ENCODE measurements at regions not wholly inside any gene's neighbourhood (a gene's known extent, or its start where the extent isn't known, plus 50 kb on each side); places are given as distances from the start of the nearest gene placed in this dataset.

- Mint-ChIP-seq H3K36me3 (ENCODE audit: insufficient read depth) (no peaks in the 10 kb centered on the region), H3K9me3 (ENCODE audit: low read depth) (no peaks in the 10 kb centered on the region), H3K27me3 (peaks cover 47% of the 10 kb centered on the region), H3K4me3 (ENCODE audit: low read depth) (no peak overlapping the region), H3K27ac (no peak overlapping the region), H3K4me1 (ENCODE audit: low read depth) (peaks cover 5% of the 10 kb centered on the region)
- TF ChIP-seq CTCF (IDR thresholded peaks at IDR 0.05; ENCODE audit: unreplicated experiment) = no peak
- DNase-seq (ENCODE audit: low spot score, unreplicated experiment) = no peak
Observed at GRCh38 chr4:62517716-62518115, 1317.6 kb downstream of the ADGRL3 start.

DNA sequence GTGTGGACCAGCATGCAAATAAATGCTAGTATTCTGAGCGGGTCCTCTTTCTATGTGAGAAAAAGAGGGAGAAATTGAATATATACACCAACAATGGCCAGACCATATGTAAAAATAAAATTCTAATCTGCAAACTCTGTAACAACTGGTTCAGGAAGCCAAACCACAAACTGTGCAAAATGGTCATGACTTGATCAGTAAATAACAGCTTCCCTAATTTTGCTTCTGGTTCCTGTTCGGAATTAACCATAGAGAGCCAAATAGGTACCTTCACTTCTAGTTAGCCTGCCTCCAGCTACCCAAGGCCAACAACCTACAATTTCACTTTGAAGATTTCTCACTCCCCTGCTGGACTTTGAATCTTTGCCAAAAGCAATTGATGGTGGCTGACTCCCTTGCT is 1313.2 kb downstream of the ADGRL3 start:
- no peak for TF ChIP-seq CTCF (IDR thresholded peaks at IDR 0.05; ENCODE audit: unreplicated experiment)
- H3K27ac Mint-ChIP-seq = no peak overlapping the region
- H3K27me3 Mint-ChIP-seq = peaks cover 19% of the 10 kb centered on the region
- no peak overlapping the region for H3K4me3 Mint-ChIP-seq (ENCODE audit: low read depth)
- DNase-seq (ENCODE audit: low spot score, unreplicated experiment) = no peak
- H3K4me1 Mint-ChIP-seq (ENCODE audit: low read depth) = peaks cover 8% of the 10 kb centered on the region
- no peaks in the 10 kb centered on the region for H3K9me3 Mint-ChIP-seq (ENCODE audit: low read depth)
- no peaks in the 10 kb centered on the region for H3K36me3 Mint-ChIP-seq (ENCODE audit: insufficient read depth)

DNA sequence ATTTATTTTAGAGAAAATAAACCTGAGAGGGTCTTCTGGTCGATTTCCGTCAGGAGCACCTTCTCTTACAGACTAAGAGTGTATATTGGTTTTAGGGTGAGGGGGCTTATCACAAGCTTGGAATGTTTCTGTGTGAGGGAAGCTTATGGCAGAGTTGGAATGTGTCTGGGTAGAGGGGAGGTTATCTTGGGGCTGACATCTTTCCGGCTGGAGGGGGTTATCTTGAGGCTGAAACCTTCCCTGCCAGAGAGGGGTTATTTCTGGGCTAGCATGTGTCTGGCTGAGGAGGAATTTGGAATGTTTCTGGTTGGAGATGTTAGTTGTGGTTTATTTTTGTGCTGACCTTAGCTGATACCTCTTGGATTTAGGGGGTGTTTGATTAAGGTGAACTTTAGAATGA is 1312.1 kb downstream of the ADGRL3 start:
- DNase-seq (ENCODE audit: low spot score, unreplicated experiment) = no peak
- H3K4me3 Mint-ChIP-seq (ENCODE audit: low read depth) = no peak overlapping the region
- H3K27ac Mint-ChIP-seq = no peak overlapping the region
- H3K27me3 Mint-ChIP-seq = peaks cover 11% of the 10 kb centered on the region
- H3K36me3 Mint-ChIP-seq (ENCODE audit: insufficient read depth) = no peaks in the 10 kb centered on the region
- H3K4me1 Mint-ChIP-seq (ENCODE audit: low read depth) = peaks cover 8% of the 10 kb centered on the region
- no peaks in the 10 kb centered on the region for H3K9me3 Mint-ChIP-seq (ENCODE audit: low read depth)
- TF ChIP-seq CTCF (IDR thresholded peaks at IDR 0.05; ENCODE audit: unreplicated experiment) = no peak

- H3K27ac Mint-ChIP-seq = no peak overlapping the region
- H3K4me3 Mint-ChIP-seq (ENCODE audit: low read depth) = no peak overlapping the region
- no peak for TF ChIP-seq CTCF (IDR thresholded peaks at IDR 0.05; ENCODE audit: unreplicated experiment)
- H3K27me3 Mint-ChIP-seq = peaks cover 6% of the 10 kb centered on the region
- H3K36me3 Mint-ChIP-seq (ENCODE audit: insufficient read depth) = no peaks in the 10 kb centered on the region
- H3K4me1 Mint-ChIP-seq (ENCODE audit: low read depth) = peaks cover 12% of the 10 kb centered on the region
- no peaks in the 10 kb centered on the region for H3K9me3 Mint-ChIP-seq (ENCODE audit: low read depth)
- no peak for DNase-seq (ENCODE audit: low spot score, unreplicated experiment)
Observed at GRCh38 chr4:62510228-62510627, 1310.1 kb downstream of the ADGRL3 start.

DNA sequence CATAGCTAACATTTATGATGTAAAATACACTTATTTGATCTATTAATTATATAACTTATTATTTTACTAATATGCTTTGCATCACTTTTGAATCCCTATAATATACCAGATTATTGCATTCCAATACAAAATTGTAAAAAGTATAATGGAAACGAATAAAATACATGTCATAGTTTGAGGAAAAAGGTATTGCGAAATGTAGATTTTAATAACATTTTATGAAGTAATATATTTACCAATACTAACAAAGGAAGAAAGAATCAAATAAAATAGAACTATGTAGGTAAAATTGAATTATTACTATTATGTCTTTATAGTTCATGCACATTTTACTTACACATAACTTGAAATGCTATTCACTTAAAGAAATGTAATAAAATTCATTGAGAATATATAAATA is 1300.2 kb downstream of the ADGRL3 start:
- Mint-ChIP-seq H3K4me3 (ENCODE audit: low read depth) (no peak overlapping the region), H3K4me1 (ENCODE audit: low read depth) (no peaks in the 10 kb centered on the region), H3K27ac (no peak overlapping the region), H3K36me3 (ENCODE audit: insufficient read depth) (no peaks in the 10 kb centered on the region), H3K27me3 (no peaks in the 10 kb centered on the region), H3K9me3 (ENCODE audit: low read depth) (no peaks in the 10 kb centered on the region)
- DNase-seq (ENCODE audit: low spot score, unreplicated experiment) = no peak
- no peak for TF ChIP-seq CTCF (IDR thresholded peaks at IDR 0.05; ENCODE audit: unreplicated experiment)
